ENCODE measurements at regions not wholly inside any gene's neighbourhood (a gene's known extent, or its start where the extent isn't known, plus 50 kb on each side); places are given as distances from the start of the nearest gene placed in this dataset.

- intact Hi-C loops (cut with DNase I): no loop called here
Measured at GRCh38 chr3:99248913-99249312, 347.4 kb upstream of the DCBLD2 start.

GRCh38 chr3:99248130-99248529 lies 346.6 kb upstream of the DCBLD2 start:
- peak overlapping the region in 1 of 10 donors; percentile 35 for H3K27ac ChIP-seq
- DNase-seq: no peak

More at GRCh38 chr3:99248913-99249312, 347.4 kb upstream of the DCBLD2 start:
- Histone ChIP-seq H3K27ac (peak overlapping the region in 2 of 10 donors; percentile 7 to 35), H3K9me3 (peaks cover 0 to 5% (median 0%) of the 10 kb centered on the region in 11 donors), H3K4me3 (no peak overlapping the region), H3K4me1 (peaks cover 0 to 18% (median 7%) of the 10 kb centered on the region in 9 donors), H3K27me3 (no peaks in the 10 kb centered on the region), H3K36me3 (no peaks in the 10 kb centered on the region)
- DNase-seq (no peak), ATAC-seq (peak in 1 of 8 donors; percentile 67)
- no peak for TF ChIP-seq CTCF (IDR thresholded peaks at IDR 0.05)
- 70 to 76% methylated on average over 1 of the region's 1 CpG for WGBS, 2 donors

GRCh38 chr3:99246010-99246654 lies 344.6 kb upstream of the DCBLD2 start:
- no peak overlapping the region for H3K27ac ChIP-seq
- 34 to 36% methylated on average over 2 of the region's 2 CpGs for WGBS, 2 donors
- H3K4me1 ChIP-seq: peaks cover 0 to 15% (median 5%) of the 10 kb centered on the region in 9 donors
- H3K4me3 ChIP-seq: no peak overlapping the region
- ATAC-seq: no peak
- no peak for TF ChIP-seq CTCF (IDR thresholded peaks at IDR 0.05)
- H3K9me3 ChIP-seq: peaks cover 0 to 9% (median 0%) of the 10 kb centered on the region in 11 donors
- no peaks in the 10 kb centered on the region for H3K27me3 ChIP-seq
- intact Hi-C loops (cut with DNase I): no loop called here
- no peaks in the 10 kb centered on the region for H3K36me3 ChIP-seq
- no peak for DNase-seq

More at GRCh38 chr3:99248130-99248529, 346.6 kb upstream of the DCBLD2 start:
- Histone ChIP-seq H3K4me1 (peaks cover 0 to 18% (median 7%) of the 10 kb centered on the region in 9 donors), H3K9me3 (peaks cover 0 to 9% (median 0%) of the 10 kb centered on the region in 11 donors), H3K27me3 (no peaks in the 10 kb centered on the region), H3K36me3 (no peaks in the 10 kb centered on the region), H3K4me3 (no peak overlapping the region)
- intact Hi-C loops (cut with DNase I): no loop called here
- peak in 1 of 8 donors; percentile 35 for ATAC-seq
- WGBS, 2 donors: 57 to 65% methylated on average over 1 of the region's 1 CpG
- no peak for TF ChIP-seq CTCF (IDR thresholded peaks at IDR 0.05)

GRCh38 chr3:99242271-99242670 lies 340.8 kb upstream of the DCBLD2 start:
- no peak for TF ChIP-seq CTCF (IDR thresholded peaks at IDR 0.05)
- no peaks in the 10 kb centered on the region for H3K27me3 ChIP-seq
- H3K36me3 ChIP-seq: no peaks in the 10 kb centered on the region
- H3K4me1 ChIP-seq: peaks cover 0 to 6% (median 0%) of the 10 kb centered on the region in 9 donors
- H3K27ac ChIP-seq: no peak overlapping the region
- WGBS, 2 donors: 89 to 91% methylated on average over 2 of the region's 2 CpGs
- H3K4me3 ChIP-seq: no peak overlapping the region
- peaks cover 0 to 9% (median 0%) of the 10 kb centered on the region in 11 donors for H3K9me3 ChIP-seq
- ATAC-seq (no peak), DNase-seq (no peak)
- intact Hi-C loops (cut with DNase I): no loop called here

Data from heart right ventricle (tissue), 16 donors.